AG04450 (cell line): ENCODE measurements at regions not wholly inside any gene's neighbourhood (a gene's known extent, or its start where the extent isn't known, plus 50 kb on each side); places are given as distances from the start of the nearest gene placed in this dataset.

Source experiments
- CTCF ChIA-PET: fragments of 300-600, 350-600 bp; formaldehyde crosslinking; extraction: SDS; loops from one replicate; lab custom pipeline; 2022; ENCODE audit warnings: antibody characterized with exemption, inconsistent platforms; lab: Charles Lee
- POLR2A ChIA-PET: fragments of 350-600 bp; formaldehyde crosslinking; extraction: SDS; loops from one replicate; lab custom pipeline; 2021; ENCODE audit warnings: antibody characterized with exemption, inconsistent platforms; lab: Yijun Ruan, JAX
- DNase-seq: peaks from one replicate; pipeline ENCODE4 v3.0.0-alpha.2; 2011; ENCODE audit warnings: low read depth, low spot score
- H3K27ac ChIP-seq: one replicate; pipeline ENCODE4 v1.5.1; 2012; ENCODE audit warnings: low read depth, low read length, control low read depth
- H3K27me3 ChIP-seq: one replicate; pipeline ENCODE4 v1.6.0; 2012; ENCODE audit warnings: low read length; ENCODE audit not compliant: control insufficient read depth, insufficient read depth
- H3K4me3 ChIP-seq: 2 replicates; pipeline ENCODE4 v1.5.1; 2011; ENCODE audit warnings: mild to moderate bottlenecking, low read depth, low read length, control low read depth
- H3K9me3 ChIP-seq: 2 replicates; pipeline ENCODE4 v1.5.1; 2012; ENCODE audit warnings: low read length; ENCODE audit not compliant: control insufficient read depth, insufficient read depth
- CTCF ChIP-seq: IDR thresholded peaks from 2 replicates; pipeline ENCODE4 v1.5.1; 2011; ENCODE audit warnings: low read depth, low read length, control low read depth, inconsistent platforms

DNA sequence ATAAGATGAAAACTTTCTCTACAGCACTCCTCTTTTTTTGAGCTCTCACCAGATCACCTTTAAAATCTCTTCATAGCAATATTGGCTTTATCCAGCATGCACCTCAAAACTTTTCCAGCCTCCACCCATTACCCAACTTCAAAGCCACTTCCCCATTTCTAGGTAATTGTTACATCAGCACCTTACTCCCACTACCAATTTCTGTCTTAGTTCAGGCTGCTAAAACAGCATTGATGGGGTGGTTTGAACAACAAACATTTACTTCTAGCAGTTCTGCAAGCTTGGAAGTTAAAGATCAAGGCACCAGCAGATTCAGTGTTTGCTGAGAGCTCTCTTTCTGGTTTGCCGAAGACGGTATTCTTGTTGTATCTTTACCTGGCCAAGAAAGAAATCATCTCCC lies 114.0 kb upstream of the SLC39A10 start:
- no peaks in the 10 kb centered on the region for H3K27me3 ChIP-seq
- no peak overlapping the region for H3K4me3 ChIP-seq
- TF ChIP-seq CTCF, result no peak
- H3K27ac ChIP-seq, result no peak overlapping the region
- no peak for DNase-seq
- CTCF ChIA-PET, result interaction anchor here (1.5 kb wide), 1 partner anchor 117 kb away, joined by 3 read pairs; no protein-coding TSS in a partner anchor
- H3K9me3 ChIP-seq, result peaks cover 12% of the 10 kb centered on the region
- POLR2A ChIA-PET, result no interaction called here

DNA sequence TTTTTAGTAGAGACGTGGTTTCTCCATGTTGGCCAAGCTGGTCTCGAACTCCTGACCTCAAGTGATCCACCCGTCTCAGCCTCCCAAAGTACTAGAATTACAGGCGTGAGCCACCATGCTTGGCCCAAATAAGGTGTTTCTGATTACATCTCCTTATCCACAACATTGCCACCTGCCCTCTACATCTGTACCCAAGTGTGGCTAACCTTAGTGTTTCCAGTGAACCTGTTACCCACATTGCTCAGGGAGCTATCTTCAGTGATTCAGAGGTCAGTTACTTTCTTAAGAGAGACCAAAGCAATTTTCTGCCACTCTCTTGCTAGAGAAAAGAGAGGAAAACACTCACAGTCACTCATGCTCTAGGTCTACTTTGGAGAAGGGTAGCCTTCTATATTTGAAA lies 115.0 kb upstream of the SLC39A10 start:
- DNase-seq, result no peak
- no peak for TF ChIP-seq CTCF
- CTCF ChIA-PET, result interaction anchor here (0.9 to 1.5 kb wide), 2 partner anchors 118 kb away, joined by 3 read pairs; no protein-coding TSS in a partner anchor
- no peaks in the 10 kb centered on the region for H3K27me3 ChIP-seq
- POLR2A ChIA-PET, result no interaction called here
- H3K27ac ChIP-seq, result no peak overlapping the region
- peaks cover 4% of the 10 kb centered on the region for H3K9me3 ChIP-seq
- H3K4me3 ChIP-seq, result no peak overlapping the region

DNA sequence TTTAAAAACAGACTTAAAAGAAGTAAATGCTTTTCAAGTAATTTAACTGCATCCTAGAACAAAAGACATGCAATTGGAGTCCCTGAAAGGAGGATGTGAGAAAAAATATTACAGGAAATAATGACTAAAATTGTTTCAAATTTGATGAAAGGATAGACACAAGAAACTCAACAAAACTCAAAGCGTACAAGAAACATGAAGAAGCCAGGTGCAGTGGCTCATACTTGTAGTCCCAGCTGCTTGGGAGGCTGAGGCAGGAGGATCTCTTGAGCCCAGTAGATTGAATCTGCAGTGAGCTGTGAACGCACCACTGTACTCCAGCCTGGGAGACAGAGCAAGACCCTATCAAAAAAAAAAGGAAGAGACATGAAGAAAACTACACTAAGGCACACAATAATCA lies 118.1 kb upstream of the SLC39A10 start:
- CTCF ChIA-PET, result interaction anchor here (0.6 to 0.7 kb wide), 2 partner anchors 21 to 121 kb away, joined by 3 to 4 read pairs; no protein-coding TSS in a partner anchor
- H3K27me3 ChIP-seq, result no peaks in the 10 kb centered on the region
- no peak for DNase-seq
- H3K27ac ChIP-seq, result no peak overlapping the region
- no peaks in the 10 kb centered on the region for H3K9me3 ChIP-seq
- no peak for TF ChIP-seq CTCF
- POLR2A ChIA-PET, result no interaction called here
- no peak overlapping the region for H3K4me3 ChIP-seq

- no peak for DNase-seq
- H3K27me3 ChIP-seq, result no peaks in the 10 kb centered on the region
- H3K4me3 ChIP-seq, result no peak overlapping the region
- ChIA-PET CTCF (no interaction called here), POLR2A (interaction anchor here (0.6 to 1.1 kb wide), 2 partner anchors 119 to 182 kb away, joined by 3 read pairs; partner anchors contain the start of gene SLC39A10)
- H3K27ac ChIP-seq, result no peak overlapping the region
- H3K9me3 ChIP-seq, result no peaks in the 10 kb centered on the region
- TF ChIP-seq CTCF, result no peak
These were observed 119.2 kb upstream of the SLC39A10 start for GRCh38 chr2:195537811-195538210.

- H3K27me3 ChIP-seq, result no peaks in the 10 kb centered on the region
- DNase-seq, result no peak
- no peak overlapping the region for H3K4me3 ChIP-seq
- ChIA-PET CTCF (interaction anchor here (0.7 to 1.0 kb wide), 2 partner anchors 123 to 402 kb away, joined by 3 read pairs; no protein-coding TSS in a partner anchor), POLR2A (interaction anchor here (1.1 kb wide), 1 partner anchor 120 kb away, joined by 3 read pairs; the partner anchor contains the start of gene SLC39A10)
- TF ChIP-seq CTCF, result no peak
- H3K27ac ChIP-seq, result no peak overlapping the region
- no peaks in the 10 kb centered on the region for H3K9me3 ChIP-seq
These were observed 120.1 kb upstream of the SLC39A10 start for GRCh38 chr2:195536906-195537305.
